WERI-Rb-1 (cell line): ENCODE measurements at regions not wholly inside any gene's neighbourhood (a gene's known extent, or its start where the extent isn't known, plus 50 kb on each side); places are given as distances from the start of the nearest gene placed in this dataset.

Experiments
- DNase-seq: peaks from one replicate; pipeline ENCODE4 v3.0.0-alpha.2; 2020
- H3K27ac ChIP-seq: fragments of 250-450 bp; sonication (Bioruptor Pico); 2 replicates; pipeline ENCODE4 v1.5.1; 2020; ENCODE audit warnings: mild to moderate bottlenecking, moderate library complexity
- H3K27me3 ChIP-seq: fragments of 250-450 bp; sonication (Bioruptor Pico); 2 replicates; pipeline ENCODE4 v1.5.1; 2021; ENCODE audit warnings: mild to moderate bottlenecking, low read depth, moderate library complexity; ENCODE audit not compliant: insufficient read depth, severe bottlenecking
- H3K36me3 ChIP-seq: fragments of 250-450 bp; sonication (Bioruptor Pico); 2 replicates; pipeline ENCODE4 v1.5.1; 2020; ENCODE audit warnings: mild to moderate bottlenecking, moderate library complexity
- H3K4me3 ChIP-seq: 2 replicates; pipeline ENCODE4 v1.5.1; 2011; ENCODE audit warnings: low read depth, mild to moderate bottlenecking, control low read depth, low read length
- H3K9me3 ChIP-seq: fragments of 250-450 bp; sonication (Bioruptor Pico); 2 replicates; pipeline ENCODE4 v1.5.1; 2021; ENCODE audit warnings: mild to moderate bottlenecking, moderate library complexity; ENCODE audit not compliant: severe bottlenecking
- CTCF ChIP-seq: IDR thresholded peaks from 2 replicates; pipeline ENCODE4 v1.5.1; 2011; ENCODE audit warnings: low read depth, mild to moderate bottlenecking, control low read depth, inconsistent platforms, low read length

GRCh38 chr13:111443981-111444380, 123.5 kb downstream of the TEX29 start:
- TF ChIP-seq CTCF: no peak
- no peak for DNase-seq
- H3K4me3 ChIP-seq: no peak overlapping the region
- no peak overlapping the region for H3K27ac ChIP-seq
- H3K9me3 ChIP-seq: peaks cover 7% of the 10 kb centered on the region
- peaks cover 93% of the 10 kb centered on the region for H3K27me3 ChIP-seq
- H3K36me3 ChIP-seq: no peaks in the 10 kb centered on the region

GRCh38 chr13:111448504-111448903, 128.1 kb downstream of the TEX29 start:
- Histone ChIP-seq H3K36me3 (no peaks in the 10 kb centered on the region), H3K27me3 (peaks cover 100% of the 10 kb centered on the region), H3K27ac (no peak overlapping the region), H3K4me3 (no peak overlapping the region), H3K9me3 (peaks cover 8% of the 10 kb centered on the region)
- no peak for TF ChIP-seq CTCF
- DNase-seq: no peak

DNA sequence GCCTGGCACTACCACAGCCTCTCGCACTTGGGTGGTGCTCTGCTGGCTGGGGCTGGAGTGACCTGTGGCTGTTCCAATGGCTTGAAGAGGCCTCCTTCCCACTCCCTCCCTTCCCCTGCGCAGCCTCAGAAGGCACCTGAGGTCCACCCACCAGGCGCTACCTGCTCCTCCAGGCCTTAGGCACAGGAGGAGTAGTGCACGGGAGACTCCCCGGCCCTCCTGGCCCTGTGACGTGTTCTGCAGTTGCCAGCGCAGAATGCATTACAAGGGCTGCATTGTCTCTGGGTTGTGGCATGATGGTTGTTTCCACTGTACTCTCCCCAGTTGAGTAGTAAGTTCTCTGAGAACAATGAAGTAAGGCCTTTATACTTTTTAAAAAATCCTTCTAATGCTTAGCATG, 128.6 kb downstream of the TEX29 start:
- Histone ChIP-seq H3K27me3 (peaks cover 100% of the 10 kb centered on the region), H3K36me3 (no peaks in the 10 kb centered on the region), H3K9me3 (peaks cover 14% of the 10 kb centered on the region), H3K27ac (no peak overlapping the region), H3K4me3 (no peak overlapping the region)
- DNase-seq: no peak
- no peak for TF ChIP-seq CTCF

DNA sequence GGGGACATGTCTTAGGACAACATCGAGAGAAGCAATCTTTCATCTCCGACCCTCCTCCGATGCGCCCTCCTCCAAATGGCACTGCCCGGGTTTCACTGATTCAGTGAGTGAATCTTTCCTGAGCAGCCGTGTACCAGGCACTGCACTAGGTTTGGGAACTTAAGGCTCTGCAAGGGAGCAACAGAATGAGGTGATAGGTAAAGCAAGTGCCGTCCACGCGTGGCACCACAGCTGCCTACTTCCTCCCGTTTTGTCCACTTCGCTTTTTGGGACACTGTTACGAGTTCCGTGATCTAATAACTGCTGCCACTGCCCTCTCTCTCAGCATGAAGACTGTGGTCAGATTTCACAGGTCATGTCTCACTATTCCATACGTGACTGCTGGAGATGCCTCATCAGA, 131.0 kb downstream of the TEX29 start:
- Histone ChIP-seq H3K4me3 (no peak overlapping the region), H3K9me3 (peaks cover 23% of the 10 kb centered on the region), H3K27ac (no peak overlapping the region), H3K36me3 (no peaks in the 10 kb centered on the region), H3K27me3 (peaks cover 100% of the 10 kb centered on the region)
- no peak for TF ChIP-seq CTCF
- DNase-seq: no peak

DNA sequence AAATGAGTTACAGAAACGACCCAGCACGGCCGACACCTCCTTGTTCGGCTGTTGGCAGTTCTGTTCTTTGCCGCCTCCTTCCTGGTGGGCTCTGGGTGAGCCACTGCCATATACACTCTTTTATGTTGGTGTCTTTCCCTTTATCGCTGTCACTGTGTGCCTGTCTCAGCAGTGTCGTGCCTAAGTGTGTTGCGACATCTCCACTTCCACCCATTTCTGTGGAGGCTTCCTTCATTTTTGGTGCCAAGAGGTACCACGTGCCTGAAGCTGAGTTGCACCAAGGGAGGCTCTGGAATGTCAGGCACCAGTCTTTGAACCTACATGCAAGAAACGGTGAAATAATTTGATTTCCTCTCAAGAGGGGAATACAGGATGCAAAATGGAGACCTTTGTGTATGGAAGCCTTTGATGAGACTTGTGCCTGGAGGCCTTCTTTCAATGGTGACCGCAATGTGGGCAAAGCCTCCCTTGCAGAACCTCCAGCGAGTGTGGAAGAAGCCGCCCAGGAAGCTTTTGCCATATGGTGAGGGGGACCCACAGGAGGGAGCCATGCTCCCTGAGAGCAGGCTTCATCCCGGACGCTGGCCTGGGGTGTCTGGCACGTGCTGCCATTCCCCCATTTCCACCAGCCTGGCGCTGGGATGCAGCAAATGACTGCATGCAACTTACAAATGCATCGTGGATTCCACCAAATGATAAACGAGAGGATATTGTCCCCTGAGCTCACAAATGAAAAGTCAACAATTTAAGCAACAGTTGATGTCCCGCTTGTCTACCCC, 136.2 kb downstream of the TEX29 start:
- H3K27me3 ChIP-seq: peaks cover 98% of the 10 kb centered on the region
- no peak for TF ChIP-seq CTCF
- H3K36me3 ChIP-seq: no peaks in the 10 kb centered on the region
- peaks cover 22% of the 10 kb centered on the region for H3K9me3 ChIP-seq
- H3K27ac ChIP-seq: no peak overlapping the region
- H3K4me3 ChIP-seq: no peak overlapping the region
- no peak for DNase-seq
